GM12864 (cell line): ENCODE measurements at regions not wholly inside any gene's neighbourhood (a gene's known extent, or its start where the extent isn't known, plus 50 kb on each side); places are given as distances from the start of the nearest gene placed in this dataset.

Experiments used
- DNase-seq: peaks from one replicate; pipeline ENCODE4 v3.0.0-alpha.2; 2011; ENCODE audit warnings: low read depth
- H3K4me3 ChIP-seq: 2 replicates; pipeline ENCODE4 v1.5.1; 2011; ENCODE audit warnings: mild to moderate bottlenecking, low read depth, low read length, control low read depth
- CTCF ChIP-seq: IDR thresholded peaks from 2 replicates; pipeline ENCODE4 v1.5.1; 2011; ENCODE audit warnings: low read depth, mild to moderate bottlenecking, moderate library complexity, low read length, control low read depth, inconsistent platforms; ENCODE audit errors: missing control alignments

- no peak for TF ChIP-seq CTCF
- no peak for DNase-seq
- H3K4me3 ChIP-seq, result no peak overlapping the region
Measured at GRCh38 chr2:235287375-235287733, 206.5 kb upstream of the AGAP1 start.

- no peak for TF ChIP-seq CTCF
- no peak for DNase-seq
Measured at GRCh38 chr2:235291461-235291860, 202.4 kb upstream of the AGAP1 start.

GRCh38 chr2:235293061-235293460 lies 200.8 kb upstream of the AGAP1 start:
- TF ChIP-seq CTCF, result no peak
- no peak overlapping the region for H3K4me3 ChIP-seq
- DNase-seq, result no peak

More at GRCh38 chr2:235291461-235291860, 202.4 kb upstream of the AGAP1 start:
- H3K4me3 ChIP-seq, result no peak overlapping the region

- no peak for TF ChIP-seq CTCF
- no peak for DNase-seq
- no peak overlapping the region for H3K4me3 ChIP-seq
Measured at GRCh38 chr2:235295831-235296230, 198.0 kb upstream of the AGAP1 start.

- TF ChIP-seq CTCF, result no peak
- DNase-seq, result no peak
- no peak overlapping the region for H3K4me3 ChIP-seq
Measured at GRCh38 chr2:235300368-235301201, 193.3 kb upstream of the AGAP1 start.

- H3K4me3 ChIP-seq, result no peak overlapping the region
- DNase-seq, result no peak
- no peak for TF ChIP-seq CTCF
Measured at GRCh38 chr2:235301202-235302076, 192.4 kb upstream of the AGAP1 start.

GRCh38 chr2:235302263-235302662 lies 191.6 kb upstream of the AGAP1 start:
- TF ChIP-seq CTCF, result no peak

More at GRCh38 chr2:235302263-235302662, 191.6 kb upstream of the AGAP1 start:
- no peak for DNase-seq
- no peak overlapping the region for H3K4me3 ChIP-seq
